Adipose tissue (tissue), 3 donors: ENCODE measurements at regions not wholly inside any gene's neighbourhood (a gene's known extent, or its start where the extent isn't known, plus 50 kb on each side); places are given as distances from the start of the nearest gene placed in this dataset.

Source experiments
- H3K27ac ChIP-seq: one replicate; pipeline ENCODE4 v1.5.1; 2013; ENCODE audit warnings: low read depth, low read length
- whole genome bisulfite sequencing, 3 donors: extraction: QIAGEN DNeasy Blood & Tissue Kit; methylation state at CpG; one replicate each; pipeline ENCODE4 v1.1.7; 2013; 5-methylcytosine and 5-hydroxymethylcytosine counted together
- donor health status: healthy with polysubstance abuse.
- donor health status: Bipolar disorder and iron deficiency.
- donor health status: healthy.

- 72 to 87% (median 81%) methylated on average over 13 of the region's 13 CpGs for WGBS, 3 donors
- no peak overlapping the region for H3K27ac ChIP-seq
Observed at GRCh38 chr6:6704103-6705060, 115.9 kb downstream of the LY86 start.

- 91 to 95% (median 95%) methylated on average over 3 of the region's 3 CpGs for WGBS, 3 donors
- no peak overlapping the region for H3K27ac ChIP-seq
Observed at GRCh38 chr6:6705061-6705425, 116.5 kb downstream of the LY86 start.

- H3K27ac ChIP-seq = no peak overlapping the region
- WGBS, 3 donors = 87 to 92% (median 92%) methylated on average over 13 of the region's 13 CpGs
Observed at GRCh38 chr6:6705915-6706675, 117.6 kb downstream of the LY86 start.

GRCh38 chr6:6707143-6707542 is 118.6 kb downstream of the LY86 start:
- H3K27ac ChIP-seq = no peak overlapping the region
- 68 to 81% (median 70%) methylated on average over 6 of the region's 6 CpGs for WGBS, 3 donors

- 76 to 89% (median 88%) methylated on average over 3 of the region's 3 CpGs for WGBS, 3 donors
- no peak overlapping the region for H3K27ac ChIP-seq
Observed at GRCh38 chr6:6709106-6709505, 120.6 kb downstream of the LY86 start.

DNA sequence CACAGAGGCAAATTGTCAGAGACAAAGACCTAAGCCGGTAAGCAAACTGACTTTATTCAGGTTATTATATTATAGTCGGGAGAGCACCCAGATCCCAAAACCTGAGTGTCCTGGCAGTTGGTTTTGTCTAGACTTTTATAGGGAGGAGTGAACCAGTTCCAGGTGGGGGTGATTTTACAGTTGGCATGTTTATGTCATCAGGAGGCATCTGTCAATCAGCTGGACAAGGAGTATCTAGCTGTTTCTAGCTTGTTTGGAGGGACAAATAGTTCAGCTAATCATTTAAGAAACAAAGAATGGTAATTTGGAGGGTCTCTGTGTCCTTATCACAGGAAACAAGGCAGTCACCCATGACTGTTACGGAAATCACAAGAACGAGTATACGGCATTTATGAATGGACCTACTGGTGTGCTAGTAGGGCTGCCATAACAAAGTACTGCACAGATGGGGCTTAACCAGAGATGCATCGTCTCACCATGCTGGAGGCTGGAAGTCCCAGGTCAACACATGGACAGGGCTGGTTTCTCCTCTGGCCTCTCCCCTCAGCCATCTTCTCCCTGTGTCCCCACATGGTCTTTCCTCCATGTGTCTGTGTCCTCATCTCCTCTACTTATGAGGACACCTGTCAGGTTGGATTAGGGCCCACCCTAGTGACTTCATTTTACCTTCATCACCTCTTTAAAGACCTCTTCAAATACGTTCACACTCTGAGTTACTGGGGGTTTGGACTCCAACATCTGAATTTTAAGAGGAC is 122.7 kb downstream of the LY86 start:
- H3K27ac ChIP-seq = no peak overlapping the region
- WGBS, 3 donors = 73 to 92% (median 82%) methylated on average over 7 of the region's 7 CpGs

DNA sequence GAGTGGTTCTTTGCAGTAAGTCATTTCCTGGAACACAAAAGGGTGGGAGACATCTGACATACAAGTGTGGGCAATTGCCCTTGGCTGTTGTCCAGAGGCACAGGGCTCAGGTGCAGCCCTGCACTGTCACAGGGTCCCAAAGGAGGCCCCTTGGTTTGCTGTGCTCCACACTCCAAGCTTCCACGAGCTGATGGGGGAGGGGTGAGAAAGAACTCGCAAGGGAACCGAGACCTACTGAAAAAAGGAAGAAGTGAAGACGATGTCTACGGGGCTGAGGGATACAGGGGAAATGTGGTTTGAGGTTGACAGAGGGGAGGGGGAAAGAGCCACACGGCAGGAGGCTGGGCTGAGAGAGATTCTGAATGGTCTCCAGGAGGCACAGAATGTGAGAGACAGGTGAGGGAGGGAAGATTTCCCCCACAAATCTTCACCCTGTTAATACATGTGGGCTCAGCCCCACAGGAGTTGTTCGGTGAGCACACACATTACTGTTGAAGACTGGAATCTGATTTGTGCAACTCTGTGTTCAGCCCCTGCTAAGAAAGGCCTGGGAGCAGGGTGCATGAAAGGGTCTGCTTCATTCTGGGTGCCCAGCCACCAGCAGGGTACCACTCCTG is 123.4 kb downstream of the LY86 start:
- H3K27ac ChIP-seq = no peak overlapping the region
- 46 to 78% (median 62%) methylated on average over 7 of the region's 7 CpGs for WGBS, 3 donors

DNA sequence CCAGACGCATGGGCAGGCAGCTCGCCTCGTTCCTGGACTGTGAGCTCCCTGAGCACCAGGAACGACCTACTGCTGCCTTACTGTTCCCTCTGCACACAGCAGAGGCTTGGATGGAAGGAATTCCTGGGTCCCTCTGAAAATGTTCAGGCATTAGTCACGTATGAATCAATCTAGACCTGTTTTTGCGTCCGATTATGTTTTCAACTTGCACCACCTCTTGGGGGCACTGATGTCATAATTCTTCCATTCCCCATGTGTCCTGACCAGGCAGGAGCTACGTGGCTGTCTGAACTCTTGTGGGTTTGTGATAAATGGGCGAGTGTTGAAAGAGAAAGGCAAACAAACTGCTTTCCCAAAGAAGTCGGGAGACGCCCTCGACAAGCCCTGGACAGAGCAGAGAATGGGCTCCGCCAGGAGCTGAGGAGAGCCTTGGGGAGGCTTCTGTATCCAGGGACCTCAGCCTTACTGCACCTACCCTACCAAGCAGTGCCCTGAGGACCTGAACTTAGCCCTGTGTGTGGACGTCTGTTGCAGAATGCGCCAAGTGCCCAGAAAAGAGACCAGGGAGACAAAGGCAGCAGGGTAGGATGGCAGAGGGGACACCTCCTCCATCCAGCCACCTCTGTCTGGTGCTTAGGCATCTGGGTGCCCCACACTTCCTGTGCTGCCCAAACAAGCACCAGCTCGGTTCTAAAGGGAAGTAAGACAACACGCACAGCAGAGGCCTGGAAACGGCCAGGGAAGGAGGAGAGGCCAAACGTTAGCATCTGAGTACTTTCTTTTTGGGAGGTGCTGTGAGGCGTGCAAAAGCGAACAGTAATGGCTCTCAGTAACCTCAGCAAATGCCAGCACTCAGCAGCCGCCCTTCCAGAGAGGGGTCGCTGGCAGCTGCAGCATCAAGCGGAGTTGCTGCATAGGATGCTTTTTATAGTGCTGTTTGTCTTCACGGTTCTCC is 124.2 kb downstream of the LY86 start:
- no peak overlapping the region for H3K27ac ChIP-seq
- 33 to 40% (median 37%) methylated on average over 25 of the region's 25 CpGs for WGBS, 3 donors

DNA sequence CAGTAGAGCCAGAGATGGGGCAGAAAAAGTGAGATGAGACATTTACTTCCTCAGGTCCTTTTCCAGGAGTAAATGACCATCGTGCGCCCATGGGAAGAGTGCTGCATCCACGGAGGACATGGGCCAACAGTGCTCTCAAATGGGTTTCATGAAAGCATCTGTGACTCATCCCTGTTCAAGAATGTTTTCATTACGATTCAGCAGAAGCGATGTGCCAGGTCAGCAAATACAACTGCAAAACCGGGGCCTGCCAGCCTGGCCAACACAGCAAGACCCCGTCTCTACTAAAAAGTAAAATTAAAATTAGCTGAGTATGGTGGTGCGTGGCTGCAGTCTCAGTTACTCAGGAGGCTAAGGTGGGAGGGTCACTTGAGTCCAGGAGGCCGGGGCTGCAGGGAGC is 125.1 kb downstream of the LY86 start:
- WGBS, 3 donors = 63 to 93% (median 74%) methylated on average over 9 of the region's 9 CpGs
- H3K27ac ChIP-seq = no peak overlapping the region

DNA sequence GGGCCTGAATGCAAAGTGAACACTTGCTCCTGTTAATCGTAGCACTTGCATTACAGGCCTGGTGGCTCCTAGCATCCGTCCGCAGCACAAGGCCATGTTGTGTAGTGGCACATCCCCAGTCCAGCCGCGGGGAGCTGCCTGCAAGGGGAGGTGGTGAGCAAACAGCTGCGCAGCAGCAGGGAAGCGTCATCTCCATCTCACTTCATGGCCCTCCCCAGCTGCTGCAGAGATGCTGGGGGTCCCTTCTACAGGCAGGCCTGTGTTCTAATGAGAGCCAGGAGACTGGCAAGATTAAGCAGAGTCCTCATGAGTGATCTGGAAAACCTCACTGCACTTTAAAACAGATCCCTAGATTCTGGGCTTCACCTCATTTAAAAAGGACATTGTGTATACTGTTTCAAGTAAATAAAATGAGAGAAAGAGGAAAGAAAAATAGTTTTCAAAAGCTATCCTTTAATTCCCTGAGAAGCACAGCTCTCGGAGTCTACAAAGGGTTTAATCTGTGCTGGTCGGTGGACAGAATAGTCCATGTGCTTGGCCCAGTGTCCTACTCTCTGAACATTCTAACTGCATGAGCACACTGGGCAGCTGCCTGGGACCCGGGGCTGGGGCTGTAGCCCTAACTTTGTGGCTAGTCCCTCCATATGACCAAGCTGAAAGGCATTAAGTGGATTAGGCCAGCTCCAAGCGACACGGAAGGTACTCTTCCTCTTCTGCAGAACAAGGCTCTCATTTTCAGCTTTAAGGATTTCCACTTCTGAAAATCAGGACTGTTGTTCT is 125.8 kb downstream of the LY86 start:
- no peak overlapping the region for H3K27ac ChIP-seq
- 76 to 90% (median 79%) methylated on average over 12 of the region's 12 CpGs for WGBS, 3 donors

DNA sequence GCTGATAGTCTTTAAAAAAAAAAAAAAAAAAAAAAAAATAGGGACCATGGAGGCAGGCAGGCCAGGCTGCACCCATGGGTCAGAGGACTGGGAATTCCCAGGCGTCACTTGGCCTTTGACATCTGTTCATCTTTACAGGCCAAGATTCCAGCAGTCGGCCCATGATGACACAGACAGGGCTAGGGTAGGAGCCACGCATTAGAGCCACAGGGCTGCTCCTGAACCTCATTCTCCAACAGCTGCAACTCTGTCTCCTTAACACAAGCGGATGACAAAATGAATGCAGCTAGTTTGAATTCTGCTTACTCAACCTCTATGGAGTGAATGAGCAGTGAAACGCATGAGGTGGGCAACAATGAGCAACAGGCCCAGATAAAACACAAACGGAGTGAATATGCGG is 126.4 kb downstream of the LY86 start:
- no peak overlapping the region for H3K27ac ChIP-seq
- 89 to 93% (median 91%) methylated on average over 7 of the region's 7 CpGs for WGBS, 3 donors

DNA sequence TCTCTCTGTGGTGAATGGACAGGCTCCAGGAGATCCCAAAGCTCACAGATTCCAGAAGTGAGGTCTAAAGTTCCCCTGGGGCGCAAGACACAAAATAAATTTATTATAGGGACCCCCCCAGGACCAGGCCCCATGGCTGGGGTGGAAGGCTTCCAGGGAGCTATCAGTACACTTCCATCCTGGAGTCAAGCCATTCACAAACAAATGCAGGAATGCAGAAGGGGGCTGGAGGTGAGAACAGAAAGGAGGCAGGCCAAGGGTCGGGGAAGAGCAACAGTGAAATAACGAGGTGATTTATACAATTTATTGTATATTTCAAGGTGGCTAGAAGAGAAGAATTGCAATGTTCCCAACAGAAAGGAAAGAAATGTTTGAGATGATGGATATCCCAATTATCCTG is 126.9 kb downstream of the LY86 start:
- WGBS, 3 donors = 68 to 94% (median 88%) methylated on average over 3 of the region's 3 CpGs
- H3K27ac ChIP-seq = no peak overlapping the region

GRCh38 chr6:6716998-6717763 is 128.7 kb downstream of the LY86 start:
- H3K27ac ChIP-seq = no peak overlapping the region
- 66 to 95% (median 69%) methylated on average over 7 of the region's 7 CpGs for WGBS, 3 donors

- 32 to 82% (median 32%) methylated on average over 3 of the region's 3 CpGs for WGBS, 3 donors
- no peak overlapping the region for H3K27ac ChIP-seq
Observed at GRCh38 chr6:6717953-6718352, 129.4 kb downstream of the LY86 start.

GRCh38 chr6:6721606-6722005 is 133.1 kb downstream of the LY86 start:
- WGBS, 3 donors = 17 to 65% (median 63%) methylated on average over 2 of the region's 2 CpGs
- no peak overlapping the region for H3K27ac ChIP-seq

- WGBS, 3 donors = 82 to 89% (median 85%) methylated on average over 5 of the region's 5 CpGs
- H3K27ac ChIP-seq = no peak overlapping the region
Observed at GRCh38 chr6:6722195-6722594, 133.7 kb downstream of the LY86 start.
